HG03045 (cell line): ENCODE measurements at regions not wholly inside any gene's neighbourhood (a gene's known extent, or its start where the extent isn't known, plus 50 kb on each side); places are given as distances from the start of the nearest gene placed in this dataset.
"Not testable (repeated sequence)": the region's sequence is repeated elsewhere in the genome, so short reads cannot be mapped to it uniquely, and the experiment has no call there.

Experiments
- ATAC-seq: cut with Tn5 transposase; IDR thresholded peaks from one replicate; pipeline ENCODE4 v1.9.1; 2021; ENCODE audit warnings: mild to moderate bottlenecking, moderate library complexity; ENCODE audit not compliant: unreplicated experiment

DNA sequence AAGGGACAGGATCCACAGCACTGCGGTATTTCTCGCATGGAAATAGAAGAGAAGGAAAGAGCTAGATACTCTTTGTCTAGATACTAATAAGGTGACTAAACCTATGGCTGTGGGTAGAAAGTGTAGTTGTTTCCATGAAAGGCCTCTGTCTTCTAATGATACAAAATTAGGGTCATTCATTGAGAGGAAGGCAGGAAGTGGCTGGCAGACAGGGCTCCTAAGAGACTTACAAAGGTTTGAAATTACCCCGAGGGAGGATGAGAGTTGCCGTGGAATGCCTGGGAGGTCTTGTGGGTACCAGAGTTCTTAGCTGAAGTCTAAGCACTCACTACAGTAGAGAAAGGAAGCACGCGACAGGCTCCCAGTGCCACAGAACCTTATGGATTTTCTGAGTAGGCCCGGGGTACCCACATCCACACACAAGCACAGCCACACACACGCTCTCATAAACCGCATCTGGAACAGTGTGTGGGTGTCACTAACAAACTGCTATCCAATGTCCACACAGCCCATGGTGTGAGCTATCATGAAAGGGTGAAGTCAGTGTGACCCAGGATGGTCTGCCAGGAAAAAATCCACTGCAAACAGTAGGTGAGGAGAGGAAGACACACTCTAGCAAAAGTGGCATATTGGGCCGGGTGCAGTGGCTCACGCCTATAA lies 221.4 kb downstream of the FAM43A start:
- no peak for ATAC-seq

DNA sequence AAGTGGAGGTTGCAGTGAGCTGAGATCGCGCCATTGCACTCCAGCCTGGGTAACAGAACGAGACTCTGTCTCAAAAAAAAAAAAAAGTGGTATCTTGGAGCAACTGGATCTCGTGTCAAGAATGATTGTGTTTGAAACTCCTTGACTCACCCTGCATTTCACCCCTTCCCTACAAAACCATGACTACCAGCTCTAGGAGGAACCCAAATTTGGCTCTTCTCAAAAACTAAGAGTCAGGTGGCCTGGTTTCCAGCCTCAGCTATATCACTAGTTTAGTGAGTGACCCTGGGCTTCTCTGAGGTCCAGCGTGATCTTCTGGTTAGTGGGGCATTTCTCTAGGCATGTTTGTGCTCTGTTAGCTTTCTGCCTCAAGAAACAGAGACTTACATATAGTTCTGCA lies 222.1 kb downstream of the FAM43A start:
- no peak for ATAC-seq

DNA sequence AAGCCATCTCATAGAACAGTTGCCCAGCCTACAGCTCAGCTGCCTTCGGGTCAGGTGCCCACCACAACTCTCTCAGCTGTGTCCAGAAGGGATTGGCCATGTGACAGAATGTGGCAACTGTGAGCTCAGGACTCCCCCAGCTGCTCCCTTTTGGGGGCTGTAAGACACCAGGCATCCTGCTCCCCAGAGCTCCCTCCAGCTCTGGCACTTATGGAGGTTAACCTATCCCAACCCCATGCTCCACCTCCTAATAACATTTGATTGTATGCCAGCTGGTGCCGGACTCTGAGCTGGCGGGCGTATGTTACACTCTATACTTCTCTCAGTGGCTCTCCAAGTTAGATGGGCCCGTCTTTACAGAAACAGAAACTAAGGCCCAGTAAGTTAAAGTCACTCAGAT lies 222.8 kb downstream of the FAM43A start:
- ATAC-seq, result no peak

DNA sequence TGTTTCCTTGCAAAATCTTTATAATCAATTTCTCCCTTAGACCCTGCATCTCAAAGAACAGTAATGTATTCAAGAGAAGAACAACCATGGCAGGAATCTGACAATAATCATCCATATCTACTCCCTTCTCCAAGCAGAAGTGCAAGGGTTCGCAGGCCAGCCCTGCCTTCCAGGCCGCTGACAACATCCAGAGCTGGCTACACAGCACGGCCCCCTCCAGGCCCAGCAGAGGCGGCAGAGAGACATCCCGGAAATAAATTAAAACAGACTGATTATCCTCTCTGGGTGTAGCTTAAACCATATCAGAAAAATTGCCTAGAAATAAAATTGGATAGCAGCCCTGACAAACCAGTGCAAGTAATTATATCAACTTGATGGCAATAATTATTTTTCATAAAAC lies 223.3 kb downstream of the FAM43A start:
- no peak for ATAC-seq

DNA sequence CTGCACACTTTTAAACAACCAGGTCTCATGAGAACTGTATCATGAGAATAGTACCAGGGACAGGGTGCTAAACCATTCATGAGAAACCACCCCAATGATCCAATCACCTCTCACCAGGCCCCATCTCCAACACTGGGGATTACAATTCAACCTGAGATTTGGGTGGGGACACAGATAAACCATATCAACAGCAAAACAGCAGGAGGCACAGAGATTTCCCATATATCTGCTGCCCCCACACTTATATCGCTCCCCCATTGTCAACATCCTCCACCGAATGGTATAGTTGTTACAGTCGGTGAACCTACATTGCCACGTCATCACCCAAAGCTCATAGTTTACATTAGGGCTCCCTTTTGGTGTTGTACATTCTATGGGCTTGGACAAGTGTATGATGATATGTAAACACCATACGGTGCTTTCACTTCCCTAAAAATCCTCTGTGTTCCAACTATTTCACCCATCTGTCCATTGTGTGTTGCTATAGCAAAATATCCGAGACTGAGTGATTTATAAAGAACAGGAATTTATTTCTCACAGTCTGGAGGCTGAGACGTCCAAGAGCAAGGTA lies 224.8 kb downstream of the FAM43A start:
- no peak for ATAC-seq

DNA sequence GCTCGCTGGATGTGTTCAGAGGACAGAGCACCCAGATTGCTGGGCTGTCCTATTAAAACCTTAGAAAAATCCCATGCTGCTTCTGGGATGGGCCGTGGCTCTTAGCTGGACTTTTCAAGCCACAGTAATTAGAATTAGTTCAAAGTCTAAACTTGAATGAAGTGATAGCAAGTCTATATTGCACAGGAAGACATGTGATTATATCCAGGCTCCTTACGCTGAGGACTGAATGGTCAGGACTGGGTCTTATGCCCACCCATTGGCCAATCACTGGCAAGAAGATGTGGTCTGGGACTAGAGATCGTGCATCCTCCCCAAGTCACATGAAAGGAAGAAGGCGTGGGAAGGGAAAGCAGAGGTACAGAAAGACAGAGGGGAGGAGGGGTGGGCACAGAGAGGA lies 227.6 kb downstream of the FAM43A start:
- no peak for ATAC-seq

DNA sequence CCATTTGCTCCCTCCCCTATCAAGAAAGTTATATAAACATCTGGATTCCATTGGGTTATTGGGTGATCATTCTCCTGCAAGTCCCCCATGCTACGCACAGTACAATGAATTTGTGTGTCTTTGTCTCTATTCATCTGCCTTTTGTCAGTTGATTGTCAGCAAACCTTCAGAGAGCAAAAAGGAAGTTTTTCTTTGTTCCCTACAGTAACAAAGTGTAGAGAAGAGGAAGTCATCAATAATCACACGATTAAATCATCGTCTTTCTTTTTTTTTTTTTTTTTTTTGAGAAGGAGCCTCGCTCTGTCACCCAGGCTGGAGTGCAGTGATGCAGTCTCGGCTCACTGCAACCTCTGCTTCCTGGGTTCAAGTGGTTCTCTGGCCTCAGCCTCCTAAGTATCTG lies 239.2 kb downstream of the FAM43A start:
- not testable (repeated sequence) for ATAC-seq

DNA sequence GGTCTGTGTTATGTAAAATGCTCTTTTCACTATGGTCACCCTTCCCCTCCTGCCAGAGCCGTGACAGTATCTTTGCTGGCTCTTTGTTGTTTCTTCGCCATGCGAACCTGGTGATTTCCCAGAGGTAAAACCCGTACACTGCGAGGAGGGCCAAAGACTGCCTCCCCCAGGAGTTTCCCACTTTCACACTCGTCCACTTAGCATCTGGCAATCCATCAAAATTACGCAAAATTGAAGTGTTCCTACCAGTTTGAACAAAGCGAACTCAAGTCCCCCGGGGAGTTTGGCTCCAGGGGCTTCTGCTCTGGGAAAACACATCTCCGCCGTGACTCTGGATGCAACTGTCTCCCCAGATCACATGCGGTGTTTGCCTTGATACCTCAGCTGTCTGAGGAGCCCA lies 239.9 kb downstream of the FAM43A start:
- no peak for ATAC-seq

DNA sequence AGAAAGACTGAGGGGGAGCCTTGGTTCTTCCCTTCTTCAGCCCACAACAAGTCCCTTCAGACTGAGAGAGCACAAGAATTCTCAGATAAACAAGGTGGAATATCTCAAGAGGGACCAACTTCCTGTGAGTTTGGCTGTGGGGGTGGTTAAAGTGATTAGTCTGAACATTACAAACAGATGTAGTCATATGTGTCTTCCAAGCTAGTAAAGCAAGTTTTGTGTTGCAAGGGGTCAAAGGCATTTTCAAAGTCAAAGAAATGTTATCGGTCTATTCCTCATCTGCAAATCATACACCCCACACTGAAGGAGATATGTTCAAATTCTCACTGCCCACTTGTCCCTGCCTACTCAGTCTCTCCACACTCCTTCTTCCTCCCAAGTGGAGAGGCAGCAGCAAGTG lies 242.5 kb downstream of the FAM43A start:
- ATAC-seq, result no peak

DNA sequence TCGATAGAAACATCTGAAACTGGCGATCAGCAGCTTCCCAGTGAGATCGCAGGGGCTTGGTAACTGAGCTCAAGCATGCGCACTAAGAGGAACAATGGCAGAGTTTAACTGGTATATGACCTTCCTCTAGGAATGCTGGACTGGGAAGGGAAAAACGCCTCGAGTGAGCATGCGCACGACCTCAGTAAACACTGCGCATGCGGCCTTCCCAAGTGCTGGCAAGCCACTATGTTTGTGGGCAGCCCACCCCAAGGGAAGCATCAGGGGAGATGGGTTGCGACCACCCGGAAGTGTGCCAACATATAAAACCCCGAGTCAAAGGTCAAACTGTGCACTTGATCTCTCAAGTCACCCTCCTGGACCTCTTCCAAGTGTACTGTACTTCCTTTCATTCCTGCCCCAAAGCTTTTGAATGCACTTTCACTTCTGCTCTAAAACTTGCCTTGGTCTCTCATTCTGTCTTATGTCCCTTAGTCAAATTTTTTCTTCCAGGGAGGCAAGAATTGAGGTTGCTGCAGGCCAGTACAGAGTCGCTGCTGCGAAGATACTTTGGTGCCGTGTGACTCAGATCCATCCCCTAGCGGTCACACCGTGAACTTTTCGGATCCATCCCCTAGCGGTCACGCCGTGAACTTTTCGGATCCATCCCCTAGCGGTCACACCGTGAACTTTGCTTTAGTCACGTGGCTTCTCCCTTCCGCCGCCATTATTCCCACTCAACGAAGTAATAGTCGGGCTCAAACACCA lies 243.3 kb downstream of the FAM43A start:
- ATAC-seq, result no peak

DNA sequence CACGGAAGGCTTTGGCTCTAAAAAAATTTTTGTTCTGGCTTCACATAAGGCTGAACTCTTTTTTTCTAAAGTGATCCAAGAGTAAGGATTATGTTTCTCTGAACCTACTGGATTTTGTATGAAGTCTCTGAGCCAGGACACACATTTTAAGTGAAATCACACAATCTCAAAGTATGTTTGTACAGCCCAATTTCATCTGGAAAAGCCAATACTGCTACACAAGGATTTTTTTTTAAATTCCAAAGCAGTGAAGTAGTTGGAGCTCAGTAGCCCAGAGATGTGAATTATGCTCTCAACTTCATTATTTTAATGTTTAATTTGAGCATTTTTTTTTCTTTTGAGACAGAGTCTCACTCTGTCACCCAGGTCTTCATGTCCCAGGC lies 243.9 kb downstream of the FAM43A start:
- no peak for ATAC-seq

DNA sequence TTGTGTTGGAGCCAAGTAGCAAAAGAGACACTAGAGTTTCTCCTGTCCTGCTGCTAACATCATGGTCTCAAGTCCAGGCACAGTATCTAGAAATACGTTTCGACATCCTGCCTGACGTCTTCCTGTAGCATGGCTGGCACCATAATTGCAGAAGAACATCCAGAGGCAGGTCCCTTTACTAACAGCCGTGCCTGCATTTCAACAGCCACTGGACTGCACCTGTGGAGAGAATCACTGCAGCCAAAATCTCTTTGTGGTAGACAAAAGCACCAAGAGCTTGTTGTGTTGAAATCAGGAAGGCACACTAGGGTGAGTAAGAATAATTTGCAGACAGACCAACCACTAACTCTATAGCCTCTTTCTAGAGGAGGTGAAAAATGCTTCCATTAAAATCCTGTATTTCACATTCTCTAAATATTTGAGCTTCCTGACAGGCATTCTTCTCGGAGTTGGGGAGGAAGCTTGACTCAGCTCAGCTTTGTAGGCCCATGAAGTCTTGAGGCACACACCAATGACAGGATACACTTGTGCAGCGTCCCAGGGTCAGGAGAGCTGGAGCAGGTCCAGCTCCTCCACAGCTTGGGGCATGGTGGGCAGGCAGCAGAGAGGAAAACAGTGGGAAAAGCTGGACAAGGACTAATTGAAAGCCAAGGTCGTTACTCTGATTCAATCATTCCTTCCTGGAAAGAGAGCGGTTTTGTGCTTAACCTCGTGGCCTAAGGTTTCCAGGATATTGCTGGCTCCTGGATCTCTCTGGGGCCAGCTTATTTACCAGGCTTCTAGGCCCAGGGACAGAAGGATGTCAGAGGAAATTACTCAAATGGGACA lies 244.9 kb downstream of the FAM43A start:
- no peak for ATAC-seq

DNA sequence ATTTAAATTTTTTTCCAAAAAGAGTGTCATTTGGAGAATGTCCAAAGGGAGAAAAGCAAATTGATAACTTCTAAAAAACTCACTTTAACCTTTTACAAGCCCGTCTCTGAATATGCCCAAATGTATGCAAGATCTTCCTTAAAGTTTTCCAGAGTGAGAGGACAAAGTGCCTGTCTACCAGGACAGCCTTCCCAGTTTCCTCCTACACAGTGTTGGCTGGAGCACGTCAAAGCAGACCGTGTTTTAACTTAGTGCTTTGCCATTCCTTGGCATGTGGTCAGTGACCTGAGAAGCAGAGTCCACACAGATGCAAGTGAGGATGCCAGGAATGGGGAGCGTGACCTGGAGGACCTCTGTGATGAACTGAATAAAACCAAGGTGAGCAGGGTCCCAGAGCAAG lies 245.7 kb downstream of the FAM43A start:
- ATAC-seq, result no peak

DNA sequence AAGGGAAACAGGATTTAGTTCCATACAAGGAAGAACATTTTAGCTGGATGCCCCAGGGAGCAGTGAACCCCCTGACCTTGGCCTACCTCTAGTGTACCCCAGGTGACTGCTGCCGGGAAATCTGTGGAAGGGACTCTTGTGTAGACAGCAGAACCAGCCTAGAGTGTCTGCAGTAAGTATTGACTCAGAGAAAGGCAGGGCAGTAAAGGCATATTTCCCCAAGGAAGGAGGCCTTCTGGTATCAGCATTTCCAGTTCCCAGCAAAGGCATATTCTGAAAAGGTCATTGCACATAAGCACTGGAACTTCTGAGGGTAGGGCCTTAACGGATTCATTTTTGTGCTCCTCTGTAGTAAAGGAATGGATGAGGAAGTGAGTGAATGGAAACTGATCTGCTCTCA lies 246.2 kb downstream of the FAM43A start:
- no peak for ATAC-seq

DNA sequence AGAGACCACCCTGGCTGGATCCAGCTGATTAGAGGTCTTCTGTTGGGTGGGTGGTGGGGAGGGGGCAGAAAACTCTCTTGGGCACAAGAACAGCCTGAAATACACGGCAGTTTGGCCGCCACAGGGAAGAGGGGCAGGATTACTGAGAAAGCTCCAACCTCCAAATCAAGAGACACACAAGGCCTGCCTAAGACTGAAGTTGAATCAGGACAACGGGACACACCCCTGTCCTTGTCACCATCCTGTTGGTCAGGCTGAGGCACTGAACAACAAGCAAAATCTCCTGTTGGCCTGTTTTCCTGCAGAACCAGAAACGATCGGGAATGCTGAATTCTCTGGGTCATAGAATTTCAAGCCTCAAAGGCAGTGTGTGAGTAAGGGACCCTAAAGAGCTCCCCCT lies 247.8 kb downstream of the FAM43A start:
- ATAC-seq, result no peak

DNA sequence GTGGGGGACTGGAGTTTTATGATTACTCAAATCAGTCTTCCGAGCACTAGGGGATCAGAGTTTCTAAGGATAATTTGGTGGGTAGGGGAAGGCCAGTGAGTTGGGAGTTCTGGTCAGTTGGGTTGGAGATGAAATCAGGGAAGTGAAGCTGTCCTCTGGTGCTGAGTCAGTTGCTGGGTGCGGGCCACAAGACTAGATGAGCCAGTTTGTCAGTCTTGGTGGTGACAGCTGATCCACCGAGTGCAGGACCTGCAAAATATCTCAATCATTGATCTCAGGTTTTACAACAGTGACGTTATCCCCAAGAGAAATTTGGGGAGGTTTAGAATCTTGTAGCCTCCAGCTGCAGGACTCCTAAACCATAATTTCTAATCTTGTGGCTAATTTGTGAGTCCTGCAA lies 249.4 kb downstream of the FAM43A start:
- ATAC-seq, result no peak

DNA sequence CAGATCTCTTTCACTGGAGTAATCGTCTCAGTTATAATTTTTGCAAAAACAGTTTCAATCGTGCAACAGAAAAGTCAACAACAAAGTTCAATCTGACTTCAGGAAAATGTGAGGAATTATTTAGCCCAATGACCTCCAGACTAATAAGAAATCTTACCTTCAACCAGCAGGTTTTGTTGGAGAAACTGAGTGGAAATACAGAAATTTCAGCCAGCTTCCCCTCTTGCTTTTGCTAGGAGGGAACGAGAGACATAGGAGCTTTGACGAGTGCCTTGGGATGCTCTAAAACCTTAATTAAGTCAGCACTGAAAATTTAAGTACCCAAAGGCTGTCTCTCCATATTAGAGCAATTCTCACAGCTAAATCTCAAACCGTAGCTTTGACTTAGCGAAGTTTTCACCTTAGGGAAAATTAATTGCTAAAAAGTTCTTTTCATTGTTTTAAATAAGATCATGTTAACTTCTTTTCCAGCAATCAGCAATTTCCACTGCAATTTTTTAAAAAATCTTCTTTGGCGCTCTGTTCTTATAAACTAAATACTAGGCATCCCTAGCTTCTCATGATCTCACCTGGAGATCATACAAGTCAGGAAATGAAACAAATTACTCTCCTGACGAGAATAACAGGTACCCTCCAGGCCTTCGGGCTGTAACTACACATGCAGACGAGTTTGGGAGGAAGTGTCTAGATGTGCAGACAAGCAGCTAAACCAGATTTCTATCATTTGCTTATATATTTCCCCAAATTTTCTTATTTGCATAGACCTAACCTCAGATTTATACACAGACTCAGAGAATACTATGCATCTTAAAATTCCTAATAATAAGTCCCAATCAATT lies 250.2 kb downstream of the FAM43A start:
- ATAC-seq, result no peak

DNA sequence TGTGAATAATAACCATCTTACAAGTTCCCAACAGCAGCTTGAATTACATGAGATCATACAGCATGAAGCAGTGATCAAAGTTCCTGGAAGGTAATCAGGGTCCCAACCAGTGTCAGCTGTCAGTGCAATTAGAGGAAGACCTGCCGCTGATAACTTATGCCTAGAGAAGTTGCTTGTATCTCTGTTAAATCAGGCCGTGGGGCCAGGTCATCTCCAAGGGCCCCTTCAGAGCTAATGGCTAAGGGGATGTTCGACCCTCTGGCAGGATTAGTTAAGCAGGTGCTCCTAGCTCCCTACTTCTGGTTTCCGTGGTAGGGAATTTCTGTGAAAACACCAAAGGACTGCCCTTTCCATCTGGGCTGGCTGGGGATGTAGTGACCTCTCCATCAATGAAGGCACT lies 251.0 kb downstream of the FAM43A start:
- no peak for ATAC-seq

DNA sequence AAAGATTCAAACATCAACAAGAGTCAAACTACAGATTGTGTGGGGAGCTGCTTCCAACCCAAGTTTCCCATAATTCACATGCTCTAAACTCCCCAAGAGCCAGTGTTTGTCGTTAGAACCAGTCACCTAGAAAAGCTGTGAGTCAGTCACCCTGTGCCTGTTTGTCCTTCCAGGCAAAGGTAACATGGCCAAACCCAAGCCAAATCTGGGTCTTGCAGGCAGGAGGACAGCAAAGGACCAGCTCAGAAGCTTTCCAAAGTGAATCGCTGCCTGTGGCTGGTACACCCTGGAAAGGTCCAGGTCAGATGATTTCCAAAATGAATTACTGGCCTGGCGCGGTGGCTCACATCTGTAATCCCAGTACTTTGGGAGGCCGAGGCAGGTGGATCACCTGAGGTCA lies 251.5 kb downstream of the FAM43A start:
- ATAC-seq, result no peak

DNA sequence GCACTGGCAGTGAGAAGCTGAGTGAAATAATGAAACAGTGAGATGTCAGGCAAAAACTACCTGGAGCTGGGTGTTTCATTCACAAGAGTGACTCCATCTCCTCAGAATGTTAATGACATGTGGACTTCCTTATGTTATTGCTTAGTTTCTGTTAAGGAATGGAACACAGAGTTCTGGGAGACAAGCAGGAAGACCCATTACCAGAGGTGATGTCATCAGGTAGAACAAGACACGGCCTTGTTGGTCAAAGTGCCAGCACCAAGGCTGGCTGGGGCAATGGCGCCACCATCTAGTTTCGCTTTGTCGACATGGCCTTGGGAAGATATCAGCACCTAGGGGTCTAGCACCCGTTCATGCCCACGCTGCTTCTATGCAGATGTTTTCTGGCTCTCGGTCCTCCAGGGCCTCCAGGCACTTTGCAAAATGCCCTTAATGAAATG lies 252.2 kb downstream of the FAM43A start:
- ATAC-seq, result no peak
